H9 (cell line): ENCODE measurements at regions not wholly inside any gene's neighbourhood (a gene's known extent, or its start where the extent isn't known, plus 50 kb on each side); places are given as distances from the start of the nearest gene placed in this dataset.
A peak's percentile ranks its signal among the peaks of the same experiment; 100 is the strongest.

Experiments used
- DNase-seq: peaks from one replicate; pipeline ENCODE4 v3.0.0-alpha.2; 2017
- H2AFZ ChIP-seq: one replicate; pipeline ENCODE4 v1.6.1; 2013; ENCODE audit warnings: mild to moderate bottlenecking, low read length, control low read depth, moderate library complexity
- H2AK5ac ChIP-seq: 2 replicates; pipeline ENCODE4 v1.6.1; 2013; ENCODE audit warnings: low read length, control low read depth, mixed read lengths; ENCODE audit not compliant: insufficient read length
- H2BK120ac ChIP-seq: one replicate; pipeline ENCODE4 v1.6.1; 2013; ENCODE audit warnings: low read depth, mild to moderate bottlenecking, low read length, control low read depth, inconsistent platforms; ENCODE audit not compliant: poor library complexity, severe bottlenecking
- H2BK12ac ChIP-seq: 2 replicates; pipeline ENCODE4 v1.6.1; 2013; ENCODE audit warnings: low read length, control low read depth, mixed read lengths, low read depth; ENCODE audit not compliant: insufficient read length
- H2BK15ac ChIP-seq: 2 replicates; pipeline ENCODE4 v1.6.1; 2013; ENCODE audit warnings: low read depth, low read length, control low read depth
- H2BK20ac ChIP-seq: one replicate; pipeline ENCODE4 v1.6.1; 2013; ENCODE audit warnings: low read depth, mild to moderate bottlenecking, low read length, control low read depth, inconsistent platforms; ENCODE audit not compliant: poor library complexity, severe bottlenecking
- H2BK5ac ChIP-seq: 2 replicates; pipeline ENCODE4 v1.6.1; 2013; ENCODE audit warnings: low read length, control low read depth, mixed read lengths; ENCODE audit not compliant: insufficient read length
- H3K14ac ChIP-seq: 2 replicates; pipeline ENCODE4 v1.6.1; 2013; ENCODE audit warnings: low read length, control low read depth; ENCODE audit not compliant: insufficient read depth
- H3K18ac ChIP-seq: 2 replicates; pipeline ENCODE4 v1.6.1; 2013; ENCODE audit warnings: low read depth, mild to moderate bottlenecking, mixed read lengths, low read length, control low read depth; ENCODE audit not compliant: insufficient read length
- H3K23ac ChIP-seq: 2 replicates; pipeline ENCODE4 v1.6.1; 2013; ENCODE audit warnings: low read length, control low read depth, mixed read lengths, low read depth; ENCODE audit not compliant: insufficient read length
- H3K23me2 ChIP-seq: 2 replicates; pipeline ENCODE4 v1.6.1; 2013; ENCODE audit warnings: low read depth, mild to moderate bottlenecking, mixed read lengths, low read length, control low read depth; ENCODE audit not compliant: insufficient read length, poor library complexity, severe bottlenecking
- H3K27ac ChIP-seq: 2 replicates; pipeline ENCODE4 v1.5.1; 2013; ENCODE audit warnings: low read length, control low read depth, mixed read lengths, low read depth; ENCODE audit not compliant: insufficient read length
- H3K27me3 ChIP-seq: 2 replicates; pipeline ENCODE4 v1.6.1; 2013; ENCODE audit warnings: low read length, control low read depth, inconsistent platforms; ENCODE audit not compliant: insufficient read depth
- H3K4ac ChIP-seq: 2 replicates; pipeline ENCODE4 v1.6.1; 2013; ENCODE audit warnings: low read depth, mild to moderate bottlenecking, control low read depth, inconsistent platforms, low read length, moderate library complexity
- H3K4me1 ChIP-seq: 2 replicates; pipeline ENCODE4 v1.6.1; 2013; ENCODE audit warnings: low read length, control low read depth, inconsistent platforms; ENCODE audit not compliant: insufficient read depth
- H3K4me2 ChIP-seq: 2 replicates; pipeline ENCODE4 v1.6.1; 2013; ENCODE audit warnings: low read length, control low read depth, mixed read lengths; ENCODE audit not compliant: insufficient read length, insufficient read depth
- H3K56ac ChIP-seq: 2 replicates; pipeline ENCODE4 v1.6.1; 2013; ENCODE audit warnings: low read depth, mild to moderate bottlenecking, mixed read lengths, low read length, control low read depth; ENCODE audit not compliant: insufficient read length
- H3K79me1 ChIP-seq: 2 replicates; pipeline ENCODE4 v1.6.1; 2013; ENCODE audit warnings: low read depth, mild to moderate bottlenecking, moderate library complexity, low read length, control low read depth, inconsistent platforms; ENCODE audit not compliant: insufficient read depth, poor library complexity, severe bottlenecking
- H3K79me2 ChIP-seq: 2 replicates; pipeline ENCODE4 v1.6.1; 2013; ENCODE audit warnings: low read length, control low read depth, inconsistent platforms; ENCODE audit not compliant: insufficient read depth
- H3K9ac ChIP-seq: 2 replicates; pipeline ENCODE4 v1.6.1; 2013; ENCODE audit warnings: low read length, control low read depth, mixed read lengths; ENCODE audit not compliant: insufficient read length; ENCODE audit errors: extremely low read depth
- H3K9me3 ChIP-seq: one replicate; pipeline ENCODE4 v1.6.1; 2013; ENCODE audit warnings: low read depth, low read length, inconsistent platforms; ENCODE audit not compliant: control insufficient read depth
- H3T11ph ChIP-seq: one replicate; pipeline ENCODE4 v1.6.1; 2013; ENCODE audit warnings: mild to moderate bottlenecking, low read length, control low read depth, inconsistent platforms
- H4K20me1 ChIP-seq: one replicate; pipeline ENCODE4 v1.6.1; 2013; ENCODE audit not compliant: control insufficient read depth, insufficient read length, insufficient read depth
- H4K5ac ChIP-seq: 2 replicates; pipeline ENCODE4 v1.6.1; 2013; ENCODE audit warnings: low read depth, mild to moderate bottlenecking, mixed read lengths, low read length, control low read depth; ENCODE audit not compliant: insufficient read length
- H4K8ac ChIP-seq: replicated peaks from 2 replicates; pipeline ENCODE4 v1.6.1; 2013; ENCODE audit warnings: low read length, control low read depth, mixed read lengths, low read depth; ENCODE audit not compliant: insufficient read length
- H4K91ac ChIP-seq: 2 replicates; pipeline ENCODE4 v1.6.1; 2013; ENCODE audit warnings: low read depth, mild to moderate bottlenecking, moderate library complexity, mixed read lengths, low read length, control low read depth; ENCODE audit not compliant: insufficient read length
- H3K27ac Mint-ChIP-seq, 3 experiments: 2 replicates in 2 of 3; 3 replicates in 1 of 3; pipeline ENCODE4 v1.8.0; 2020 to 2021; ENCODE audit warnings: mixed read lengths in 3 of 3, mild to moderate bottlenecking in 1 of 3, moderate library complexity in 1 of 3
- H3K27me3 Mint-ChIP-seq: 2 replicates; pipeline ENCODE4 v1.8.0; 2021; ENCODE audit warnings: low read depth, mild to moderate bottlenecking, moderate library complexity, mixed read lengths
- H3K36me3 Mint-ChIP-seq, 3 experiments: 2 replicates in 2 of 3; 3 replicates in 1 of 3; pipeline ENCODE4 v1.8.0; 2020 to 2021; ENCODE audit warnings: low read depth in 3 of 3, mixed read lengths in 3 of 3; ENCODE audit not compliant: insufficient read depth in 1 of 3
- H3K4me1 Mint-ChIP-seq, 2 experiments: 2 replicates each; pipeline ENCODE4 v1.8.0; 2020; ENCODE audit warnings: mixed read lengths in 2 of 2
- H3K4me3 Mint-ChIP-seq, 2 experiments: 2 replicates in 1 of 2; 3 replicates in 1 of 2; pipeline ENCODE4 v1.8.0; 2020 to 2021; ENCODE audit warnings: mild to moderate bottlenecking in 2 of 2, mixed read lengths in 2 of 2, moderate library complexity in 1 of 2
- H3K9me3 Mint-ChIP-seq, 2 experiments: 2 replicates in 1 of 2; 3 replicates in 1 of 2; pipeline ENCODE4 v1.8.0; 2020; ENCODE audit warnings: mild to moderate bottlenecking in 2 of 2, mixed read lengths in 2 of 2, moderate library complexity in 1 of 2
- WGBS: extraction: QIAGEN DNeasy Blood & Tissue Kit; methylation state at CpG from one replicate; pipeline ENCODE4 v1.1.7; 2013; ENCODE audit warnings: missing lambda C conversion rate, low lambda C conversion rate, mixed read lengths; ENCODE audit not compliant: insufficient read length; ENCODE audit errors: extremely low coverage; 5-methylcytosine and 5-hydroxymethylcytosine counted together
- TF ChIP-seq, protein P1 (sequence below): fragments of 200-600 bp; sonication (generic); conservative IDR thresholded peaks from 3 replicates; pipeline ENCODE4 v1.8.0; 2021; ENCODE audit warnings: antibody characterized with exemption, mild to moderate bottlenecking

DNA sequence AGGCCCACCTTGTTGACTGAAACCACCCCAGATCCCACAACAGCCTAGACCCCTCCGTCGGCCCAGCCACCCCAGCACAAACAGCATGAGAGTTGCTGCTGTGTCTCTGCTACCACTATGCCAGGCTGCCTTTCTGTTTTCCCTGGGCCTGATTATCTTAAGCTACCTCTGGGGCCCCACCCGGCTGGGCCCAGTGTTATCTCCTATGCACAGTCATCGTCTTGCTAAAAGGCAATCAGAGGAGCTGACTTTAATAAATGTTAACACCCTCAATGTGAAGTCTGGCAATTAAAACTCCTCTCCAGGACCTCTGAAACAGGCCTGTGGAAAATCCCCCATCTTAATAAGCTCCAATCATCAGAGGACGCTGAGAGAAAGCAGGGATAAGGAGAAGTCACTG lies 144.9 kb downstream of the FAM114A2 start:
- Histone ChIP-seq H3K4me2 (no peak overlapping the region), H3K23ac (no peak overlapping the region), H4K20me1 (no peaks in the 10 kb centered on the region), H3K23me2 (no peaks in the 10 kb centered on the region), H2AK5ac (no peak overlapping the region), H4K8ac (no peak overlapping the region), H2BK15ac (no peak overlapping the region), H2BK12ac (no peak overlapping the region), H4K5ac (no peak overlapping the region), H3K14ac (no peak overlapping the region), H3K27me3 (no peaks in the 10 kb centered on the region), H3K4ac (no peak overlapping the region), H3K27ac (no peak overlapping the region), H2BK120ac (no peak overlapping the region), H2BK20ac (no peak overlapping the region), H3K9me3 (no peaks in the 10 kb centered on the region), H3K79me1 (no peaks in the 10 kb centered on the region), H2AFZ (no peak overlapping the region), H3K18ac (no peak overlapping the region), H2BK5ac (no peak overlapping the region), H3T11ph (no peak overlapping the region), H3K9ac (no peak overlapping the region), H4K91ac (no peak overlapping the region), H3K4me1 (no peaks in the 10 kb centered on the region), H3K79me2 (no peaks in the 10 kb centered on the region), H3K56ac (no peak overlapping the region)
- WGBS, result no CpG with 5 or more reads among the region's 5 CpGs
- no peak for DNase-seq
- no peaks in the 10 kb centered on the region; the same call in 1 of the 2 replicates for H3K27me3 Mint-ChIP-seq
- peaks cover 6 to 7% of the 10 kb centered on the region in 2 experiments for H3K4me1 Mint-ChIP-seq
- no peak overlapping the region for H3K4me3 Mint-ChIP-seq
- no peaks in the 10 kb centered on the region for H3K9me3 Mint-ChIP-seq
- no peaks in the 10 kb centered on the region for H3K36me3 Mint-ChIP-seq
- TF ChIP-seq, protein P1, sequence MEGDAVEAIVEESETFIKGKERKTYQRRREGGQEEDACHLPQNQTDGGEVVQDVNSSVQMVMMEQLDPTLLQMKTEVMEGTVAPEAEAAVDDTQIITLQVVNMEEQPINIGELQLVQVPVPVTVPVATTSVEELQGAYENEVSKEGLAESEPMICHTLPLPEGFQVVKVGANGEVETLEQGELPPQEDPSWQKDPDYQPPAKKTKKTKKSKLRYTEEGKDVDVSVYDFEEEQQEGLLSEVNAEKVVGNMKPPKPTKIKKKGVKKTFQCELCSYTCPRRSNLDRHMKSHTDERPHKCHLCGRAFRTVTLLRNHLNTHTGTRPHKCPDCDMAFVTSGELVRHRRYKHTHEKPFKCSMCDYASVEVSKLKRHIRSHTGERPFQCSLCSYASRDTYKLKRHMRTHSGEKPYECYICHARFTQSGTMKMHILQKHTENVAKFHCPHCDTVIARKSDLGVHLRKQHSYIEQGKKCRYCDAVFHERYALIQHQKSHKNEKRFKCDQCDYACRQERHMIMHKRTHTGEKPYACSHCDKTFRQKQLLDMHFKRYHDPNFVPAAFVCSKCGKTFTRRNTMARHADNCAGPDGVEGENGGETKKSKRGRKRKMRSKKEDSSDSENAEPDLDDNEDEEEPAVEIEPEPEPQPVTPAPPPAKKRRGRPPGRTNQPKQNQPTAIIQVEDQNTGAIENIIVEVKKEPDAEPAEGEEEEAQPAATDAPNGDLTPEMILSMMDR, result no peak
- peak overlapping the region in 1 of 3 experiments; percentile 78; a peak in 3 of 7 replicates for H3K27ac Mint-ChIP-seq
